ENCODE measurements at regions not wholly inside any gene's neighbourhood (a gene's known extent, or its start where the extent isn't known, plus 50 kb on each side); places are given as distances from the start of the nearest gene placed in this dataset.
"Not testable (repeated sequence)": the region's sequence is repeated elsewhere in the genome, so short reads cannot be mapped to it uniquely, and the experiment has no call there.

- DNase-seq (ENCODE audit: low read depth), result no peak
- no peak for TF ChIP-seq CTCF (conservative IDR thresholded peaks at IDR 0.05; ENCODE audit: low read depth, low read length)
- no peak overlapping the region for H3K4me3 ChIP-seq (ENCODE audit: low read length)
Measured at GRCh38 chr1:70719154-70719553, 308.1 kb downstream of the CTH start.

GRCh38 chr1:70720109-70720508, 309.0 kb downstream of the CTH start:
- no peak for DNase-seq (ENCODE audit: low read depth)
- no peak overlapping the region for H3K4me3 ChIP-seq (ENCODE audit: low read length)
- no peak for TF ChIP-seq CTCF (conservative IDR thresholded peaks at IDR 0.05; ENCODE audit: low read depth, low read length)

DNA sequence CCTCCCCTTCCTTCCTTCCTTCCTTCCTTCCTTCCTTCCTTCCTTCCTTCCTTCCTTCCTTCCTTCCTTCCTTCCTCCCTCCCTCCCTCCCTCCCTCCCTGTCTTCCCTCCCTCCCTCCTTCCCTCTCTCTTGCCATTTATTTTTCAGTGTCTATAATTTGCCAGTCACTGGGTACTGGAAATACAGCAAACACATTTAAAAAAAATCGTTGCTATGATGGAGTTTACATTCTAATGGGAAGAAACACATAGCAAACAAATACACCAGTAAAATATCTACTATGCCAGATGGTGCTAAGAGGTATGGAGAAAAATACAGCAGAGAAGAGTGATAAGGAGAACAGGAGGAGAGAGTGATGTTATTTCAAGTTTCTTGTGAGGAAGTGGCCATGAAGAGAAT, 309.5 kb downstream of the CTH start:
- TF ChIP-seq CTCF (conservative IDR thresholded peaks at IDR 0.05; ENCODE audit: low read depth, low read length), result no peak

GRCh38 chr1:70727886-70728489, 316.9 kb downstream of the CTH start:
- H3K4me3 ChIP-seq (ENCODE audit: low read length), result no peak overlapping the region
- no peak for TF ChIP-seq CTCF (conservative IDR thresholded peaks at IDR 0.05; ENCODE audit: low read depth, low read length)
- no peak for DNase-seq (ENCODE audit: low read depth)

More for the DNA sequence above, 309.5 kb downstream of the CTH start:
- DNase-seq (ENCODE audit: low read depth), result no peak
- H3K4me3 ChIP-seq (ENCODE audit: low read length), result no peak overlapping the region

DNA sequence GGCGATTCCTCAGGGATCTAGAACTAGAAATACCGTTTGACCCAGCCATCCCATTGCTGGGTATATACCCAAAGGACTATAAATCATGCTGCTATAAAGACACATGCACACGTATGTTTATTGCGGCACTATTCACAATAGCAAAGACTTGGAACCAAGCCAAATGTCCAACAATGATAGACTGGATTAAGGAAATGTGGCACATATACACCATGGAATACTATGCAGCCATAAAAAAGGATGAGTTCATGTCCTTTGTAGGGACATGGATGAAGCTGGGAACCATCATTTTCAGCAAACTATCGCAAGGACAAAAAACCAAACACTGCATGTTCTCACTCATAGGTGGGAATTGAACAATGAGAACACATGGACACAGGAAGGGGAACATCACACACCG, 311.1 kb downstream of the PTGER3 start:
- H3K4me3 ChIP-seq (ENCODE audit: low read length); DNase-seq (ENCODE audit: low read depth): not testable (repeated sequence)

DNA sequence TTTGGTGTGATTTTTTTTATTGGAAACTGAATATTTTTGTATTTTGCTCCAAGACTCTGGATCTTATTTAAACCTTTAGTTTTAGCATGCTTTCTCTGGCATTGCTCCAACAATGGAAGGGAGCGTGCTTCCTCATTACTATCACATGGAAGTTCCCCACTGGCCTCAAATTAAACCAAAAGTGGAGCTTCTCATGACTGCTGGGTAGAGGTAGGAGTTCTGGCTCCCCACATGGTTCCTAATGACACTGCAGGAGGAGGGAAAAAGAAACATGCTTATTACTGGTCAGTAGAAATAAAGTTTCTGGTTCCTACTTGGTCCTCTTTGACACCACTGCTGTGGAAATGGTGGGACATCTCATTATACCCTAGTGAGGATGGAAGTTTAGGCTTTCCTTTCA, 310.5 kb downstream of the PTGER3 start:
- no peak for TF ChIP-seq CTCF (conservative IDR thresholded peaks at IDR 0.05; ENCODE audit: low read depth, low read length)

DNA sequence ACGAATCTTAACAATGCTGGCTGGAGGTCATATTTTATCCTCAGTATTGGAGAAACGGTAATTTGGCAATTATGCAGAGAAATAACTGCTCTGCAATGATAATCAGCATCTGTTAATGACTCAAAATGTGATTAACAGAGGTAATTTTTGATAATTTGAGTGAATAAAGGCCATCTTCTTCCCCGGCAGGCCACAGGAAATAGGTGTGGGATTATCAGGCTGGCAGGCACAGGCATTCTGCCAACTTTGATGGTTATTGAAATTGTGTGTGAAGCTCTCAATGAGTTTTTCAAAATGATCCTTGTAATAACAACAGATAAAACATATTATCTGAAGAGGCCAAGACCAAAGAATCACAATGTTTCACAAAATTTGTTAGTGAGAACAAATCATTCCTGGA, 309.0 kb downstream of the PTGER3 start:
- no peak for DNase-seq (ENCODE audit: low read depth)
- no peak overlapping the region for H3K4me3 ChIP-seq (ENCODE audit: low read length)
- no peak for TF ChIP-seq CTCF (conservative IDR thresholded peaks at IDR 0.05; ENCODE audit: low read depth, low read length)

More for the DNA sequence above, 310.5 kb downstream of the PTGER3 start:
- no peak overlapping the region for H3K4me3 ChIP-seq (ENCODE audit: low read length)
- no peak for DNase-seq (ENCODE audit: low read depth)

GRCh38 chr1:70745199-70745598, 302.4 kb downstream of the PTGER3 start:
- no peak for DNase-seq (ENCODE audit: low read depth)
- TF ChIP-seq CTCF (conservative IDR thresholded peaks at IDR 0.05; ENCODE audit: low read depth, low read length), result peak; percentile 46
- H3K4me3 ChIP-seq (ENCODE audit: low read length), result no peak overlapping the region

- DNase-seq (ENCODE audit: low read depth); H3K4me3 ChIP-seq (ENCODE audit: low read length): not testable (repeated sequence)
Measured at GRCh38 chr1:70746062-70746461, 301.6 kb downstream of the PTGER3 start.

- H3K4me3 ChIP-seq (ENCODE audit: low read length); DNase-seq (ENCODE audit: low read depth): not testable (repeated sequence)
Measured at GRCh38 chr1:70747123-70747522, 300.5 kb downstream of the PTGER3 start.

GRCh38 chr1:70751676-70752287, 295.8 kb downstream of the PTGER3 start:
- DNase-seq (ENCODE audit: low read depth), result not testable (repeated sequence)

More at GRCh38 chr1:70751676-70752287, 295.8 kb downstream of the PTGER3 start:
- H3K4me3 ChIP-seq (ENCODE audit: low read length), result not testable (repeated sequence)
